SK-N-SH (cell line): ENCODE measurements at regions not wholly inside any gene's neighbourhood (a gene's known extent, or its start where the extent isn't known, plus 50 kb on each side); places are given as distances from the start of the nearest gene placed in this dataset.

Source experiments
- CTCF ChIA-PET: fragments of 300-600, 350-600 bp; formaldehyde crosslinking; extraction: SDS; loops from one replicate; lab custom pipeline; 2021; lab: Yijun Ruan, JAX
- POLR2A ChIA-PET: fragments of 350-600 bp; sonication (Branson Sonifier 250); formaldehyde crosslinking; extraction: SDS; loops from one replicate; lab custom pipeline; 2020; ENCODE audit warnings: antibody characterized with exemption, inconsistent platforms; lab: Yijun Ruan, JAX
- DNase-seq: peaks from one replicate; pipeline ENCODE4 v3.0.0; 2012
- H2AFZ ChIP-seq: fragments of 200-600 bp; sonication (generic); 2 replicates; pipeline ENCODE4 v1.8.1; 2016; ENCODE audit warnings: antibody characterized with exemption, mild to moderate bottlenecking, low read depth
- H3F3A ChIP-seq: fragments of 200-600 bp; sonication (generic); replicated peaks from 2 replicates; pipeline ENCODE3; 2016; ENCODE audit warnings: antibody characterized with exemption, mild to moderate bottlenecking; ENCODE audit not compliant: insufficient read depth
- H3K27ac ChIP-seq, 2 experiments: fragments of 200-500 bp in 1 of 2; fragments of 200-600 bp in 1 of 2; sonication (Bioruptor generic) in 1 of 2; sonication (generic), shearing (Covaris generic) in 1 of 2; 2 replicates each; pipeline versions ENCODE4 v1.5.1 to v1.6.1; 2014 to 2016; ENCODE audit warnings: low read depth in 2 of 2, inconsistent platforms in 1 of 2, low read length in 1 of 2, mild to moderate bottlenecking in 1 of 2, mixed read lengths in 1 of 2
- H3K27me3 ChIP-seq: fragments of 200-600 bp; sonication (generic), shearing (Covaris generic); 2 replicates; pipeline ENCODE4 v1.6.1; 2016; ENCODE audit warnings: mixed run types; ENCODE audit not compliant: insufficient read depth
- H3K36me3 ChIP-seq, 2 experiments: fragments of 200-500 bp in 1 of 2; fragments of 200-600 bp in 1 of 2; sonication (Bioruptor generic) in 1 of 2; sonication (generic) in 1 of 2; replicated peaks in 1 of 2; 2 replicates each; pipeline versions ENCODE3 to v1.5.1; 2014 to 2016; ENCODE audit warnings: low read length in 1 of 2, mild to moderate bottlenecking in 1 of 2; ENCODE audit not compliant: insufficient read depth in 2 of 2, control insufficient read depth in 1 of 2
- H3K4me1 ChIP-seq, 2 experiments: fragments of 200-500 bp in 1 of 2; fragments of 200-600 bp in 1 of 2; sonication (Bioruptor generic) in 1 of 2; sonication (generic), shearing (Covaris generic) in 1 of 2; 2 replicates each; pipeline versions ENCODE4 v1.5.1 to v1.6.1; 2014 to 2016; ENCODE audit warnings: low read depth in 1 of 2, low read length in 1 of 2, mixed run types in 1 of 2; ENCODE audit not compliant: insufficient read depth in 2 of 2, control insufficient read depth in 1 of 2
- H3K4me2 ChIP-seq: fragments of 200-600 bp; sonication (generic), shearing (Covaris generic); 2 replicates; pipeline ENCODE4 v1.6.1; 2017; ENCODE audit warnings: mixed run types
- H3K4me3 ChIP-seq, 2 experiments: fragments of 200-500 bp in 1 of 2; fragments of 200-600 bp in 1 of 2; sonication (Bioruptor generic) in 1 of 2; sonication (generic), shearing (Covaris generic) in 1 of 2; 2 replicates each; pipeline versions ENCODE4 v1.5.1 to v1.8.1; 2014 to 2016; ENCODE audit warnings: low read depth in 2 of 2, inconsistent platforms in 1 of 2, low read length in 1 of 2, mild to moderate bottlenecking in 1 of 2, mixed read lengths in 1 of 2, moderate library complexity in 1 of 2
- H3K79me2 ChIP-seq: fragments of 200-600 bp; sonication (generic); 2 replicates; pipeline ENCODE4 v1.8.1; 2017; ENCODE audit warnings: mild to moderate bottlenecking; ENCODE audit not compliant: insufficient read depth
- H3K9ac ChIP-seq: fragments of 200-600 bp; sonication (generic); 2 replicates; pipeline ENCODE4 v1.6.1; 2017; ENCODE audit warnings: mixed run types
- H3K9me2 ChIP-seq: fragments of 200-600 bp; sonication (generic); 2 replicates; pipeline ENCODE4 v1.6.1; 2017; ENCODE audit warnings: mixed run types
- H3K9me3 ChIP-seq: fragments of 200-600 bp; sonication (generic); 2 replicates; pipeline ENCODE4 v1.6.1; 2017; ENCODE audit warnings: mixed run types, mild to moderate bottlenecking, moderate library complexity
- H4K20me1 ChIP-seq: fragments of 200-600 bp; sonication (generic); 2 replicates; pipeline ENCODE4 v1.6.1; 2017; ENCODE audit warnings: mild to moderate bottlenecking, mixed run types; ENCODE audit not compliant: insufficient read depth
- FOSL2 ChIP-seq: IDR thresholded peaks from 2 replicates; pipeline ENCODE4 v1.4.0; 2012; ENCODE audit warnings: low read depth, mild to moderate bottlenecking, moderate library complexity, borderline replicate concordance
- RAD21 ChIP-seq: IDR thresholded peaks from 2 replicates; pipeline ENCODE4 v1.6.1; 2012; ENCODE audit warnings: mild to moderate bottlenecking, low read length
- RFX5 ChIP-seq: IDR thresholded peaks from 2 replicates; pipeline ENCODE4 v1.6.1; 2012; ENCODE audit warnings: mild to moderate bottlenecking, improper control_type of control experiment, low read length
- TAF1 ChIP-seq: IDR thresholded peaks from 2 replicates; pipeline ENCODE4 v1.6.1; 2012; ENCODE audit warnings: low read depth, mild to moderate bottlenecking, low read length, moderate library complexity, borderline replicate concordance
- TEAD4 ChIP-seq: IDR thresholded peaks from 2 replicates; pipeline ENCODE4 v1.4.0; 2012; ENCODE audit warnings: mild to moderate bottlenecking, borderline replicate concordance; ENCODE audit not compliant: insufficient read depth
- YY1 ChIP-seq: IDR thresholded peaks from 2 replicates; pipeline ENCODE4 v1.4.0; 2012; ENCODE audit warnings: low read depth, mild to moderate bottlenecking
- TF ChIP-seq, protein P1 (sequence below): fragments of 150-350 bp; IDR thresholded peaks from 2 replicates; pipeline ENCODE4 v1.6.1; 2017; ENCODE audit warnings: antibody characterized with exemption, low read length, low read depth, borderline replicate concordance
- TF ChIP-seq, protein P2 (sequence below): IDR thresholded peaks from 2 replicates; pipeline ENCODE4; 2012
- TF ChIP-seq, protein P3 (sequence below): IDR thresholded peaks from 2 replicates; pipeline ENCODE4 v1.6.1; 2012; ENCODE audit warnings: mild to moderate bottlenecking, low read depth, low read length, moderate library complexity
- TF ChIP-seq, protein P4 (sequence below): IDR thresholded peaks from 2 replicates; pipeline ENCODE4 v1.4.0; 2012; ENCODE audit warnings: low read depth, borderline replicate concordance

DNA sequence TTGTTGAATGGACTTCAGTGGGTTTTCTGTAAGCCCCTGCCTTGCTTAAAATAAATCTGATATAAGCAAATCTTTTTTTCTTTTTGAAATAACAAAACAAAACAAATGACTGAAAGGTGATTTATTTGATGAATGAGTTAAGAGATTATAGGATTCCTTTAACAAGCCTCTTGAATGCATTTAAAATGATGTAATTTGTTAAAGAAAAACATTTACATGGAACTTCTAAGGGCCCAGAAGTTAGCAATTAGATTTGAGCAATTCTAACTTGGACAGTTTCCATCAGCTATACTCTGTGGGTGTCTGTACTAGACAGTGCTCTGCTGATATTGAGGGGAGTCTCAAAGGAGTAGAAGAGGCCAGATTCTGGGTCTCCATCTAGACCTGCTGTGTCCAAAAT lies 143.5 kb upstream of the RAG2 start:
- H3K4me3 ChIP-seq: no peak overlapping the region
- H3K27ac ChIP-seq: no peak overlapping the region
- ChIA-PET CTCF (interaction anchor here (2.4 to 5.9 kb wide), 3 partner anchors 11 to 39 kb away, joined by 8 to 48 read pairs (median 44); no protein-coding TSS in a partner anchor), POLR2A (no interaction called here)
- no peaks in the 10 kb centered on the region for H3K36me3 ChIP-seq
- H4K20me1 ChIP-seq: no peaks in the 10 kb centered on the region
- H3K79me2 ChIP-seq: no peaks in the 10 kb centered on the region
- no peaks in the 10 kb centered on the region; a peak in 1 of 4 replicates for H3K4me1 ChIP-seq
- H3K9me3 ChIP-seq: no peaks in the 10 kb centered on the region
- no peak overlapping the region for H3K4me2 ChIP-seq
- no peaks in the 10 kb centered on the region for H3F3A ChIP-seq
- no peak overlapping the region for H3K9ac ChIP-seq
- no peak overlapping the region for H2AFZ ChIP-seq
- no peak for DNase-seq
- no peaks in the 10 kb centered on the region for H3K27me3 ChIP-seq
- no peaks in the 10 kb centered on the region for H3K9me2 ChIP-seq
- TF ChIP-seq RFX5 (no peak), RAD21 (no peak), YY1 (no peak), TAF1 (no peak), TEAD4 (no peak), FOSL2 (no peak)
- TF ChIP-seq, protein P1, sequence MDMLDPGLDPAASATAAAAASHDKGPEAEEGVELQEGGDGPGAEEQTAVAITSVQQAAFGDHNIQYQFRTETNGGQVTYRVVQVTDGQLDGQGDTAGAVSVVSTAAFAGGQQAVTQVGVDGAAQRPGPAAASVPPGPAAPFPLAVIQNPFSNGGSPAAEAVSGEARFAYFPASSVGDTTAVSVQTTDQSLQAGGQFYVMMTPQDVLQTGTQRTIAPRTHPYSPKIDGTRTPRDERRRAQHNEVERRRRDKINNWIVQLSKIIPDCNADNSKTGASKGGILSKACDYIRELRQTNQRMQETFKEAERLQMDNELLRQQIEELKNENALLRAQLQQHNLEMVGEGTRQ: no peak
- TF ChIP-seq, protein P2, sequence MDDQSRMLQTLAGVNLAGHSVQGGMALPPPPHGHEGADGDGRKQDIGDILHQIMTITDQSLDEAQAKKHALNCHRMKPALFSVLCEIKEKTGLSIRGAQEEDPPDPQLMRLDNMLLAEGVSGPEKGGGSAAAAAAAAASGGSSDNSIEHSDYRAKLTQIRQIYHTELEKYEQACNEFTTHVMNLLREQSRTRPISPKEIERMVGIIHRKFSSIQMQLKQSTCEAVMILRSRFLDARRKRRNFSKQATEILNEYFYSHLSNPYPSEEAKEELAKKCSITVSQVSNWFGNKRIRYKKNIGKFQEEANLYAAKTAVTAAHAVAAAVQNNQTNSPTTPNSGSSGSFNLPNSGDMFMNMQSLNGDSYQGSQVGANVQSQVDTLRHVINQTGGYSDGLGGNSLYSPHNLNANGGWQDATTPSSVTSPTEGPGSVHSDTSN: no peak
- TF ChIP-seq, protein P3, sequence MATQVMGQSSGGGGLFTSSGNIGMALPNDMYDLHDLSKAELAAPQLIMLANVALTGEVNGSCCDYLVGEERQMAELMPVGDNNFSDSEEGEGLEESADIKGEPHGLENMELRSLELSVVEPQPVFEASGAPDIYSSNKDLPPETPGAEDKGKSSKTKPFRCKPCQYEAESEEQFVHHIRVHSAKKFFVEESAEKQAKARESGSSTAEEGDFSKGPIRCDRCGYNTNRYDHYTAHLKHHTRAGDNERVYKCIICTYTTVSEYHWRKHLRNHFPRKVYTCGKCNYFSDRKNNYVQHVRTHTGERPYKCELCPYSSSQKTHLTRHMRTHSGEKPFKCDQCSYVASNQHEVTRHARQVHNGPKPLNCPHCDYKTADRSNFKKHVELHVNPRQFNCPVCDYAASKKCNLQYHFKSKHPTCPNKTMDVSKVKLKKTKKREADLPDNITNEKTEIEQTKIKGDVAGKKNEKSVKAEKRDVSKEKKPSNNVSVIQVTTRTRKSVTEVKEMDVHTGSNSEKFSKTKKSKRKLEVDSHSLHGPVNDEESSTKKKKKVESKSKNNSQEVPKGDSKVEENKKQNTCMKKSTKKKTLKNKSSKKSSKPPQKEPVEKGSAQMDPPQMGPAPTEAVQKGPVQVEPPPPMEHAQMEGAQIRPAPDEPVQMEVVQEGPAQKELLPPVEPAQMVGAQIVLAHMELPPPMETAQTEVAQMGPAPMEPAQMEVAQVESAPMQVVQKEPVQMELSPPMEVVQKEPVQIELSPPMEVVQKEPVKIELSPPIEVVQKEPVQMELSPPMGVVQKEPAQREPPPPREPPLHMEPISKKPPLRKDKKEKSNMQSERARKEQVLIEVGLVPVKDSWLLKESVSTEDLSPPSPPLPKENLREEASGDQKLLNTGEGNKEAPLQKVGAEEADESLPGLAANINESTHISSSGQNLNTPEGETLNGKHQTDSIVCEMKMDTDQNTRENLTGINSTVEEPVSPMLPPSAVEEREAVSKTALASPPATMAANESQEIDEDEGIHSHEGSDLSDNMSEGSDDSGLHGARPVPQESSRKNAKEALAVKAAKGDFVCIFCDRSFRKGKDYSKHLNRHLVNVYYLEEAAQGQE: no peak
- TF ChIP-seq, protein P4, sequence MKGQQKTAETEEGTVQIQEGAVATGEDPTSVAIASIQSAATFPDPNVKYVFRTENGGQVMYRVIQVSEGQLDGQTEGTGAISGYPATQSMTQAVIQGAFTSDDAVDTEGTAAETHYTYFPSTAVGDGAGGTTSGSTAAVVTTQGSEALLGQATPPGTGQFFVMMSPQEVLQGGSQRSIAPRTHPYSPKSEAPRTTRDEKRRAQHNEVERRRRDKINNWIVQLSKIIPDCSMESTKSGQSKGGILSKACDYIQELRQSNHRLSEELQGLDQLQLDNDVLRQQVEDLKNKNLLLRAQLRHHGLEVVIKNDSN: no peak
